Amniotic epithelial cell (primary cell): ENCODE measurements at regions not wholly inside any gene's neighbourhood (a gene's known extent, or its start where the extent isn't known, plus 50 kb on each side); places are given as distances from the start of the nearest gene placed in this dataset.
A peak's percentile ranks its signal among the peaks of the same experiment; 100 is the strongest.

Source experiments
- DNase-seq: peaks from one replicate; pipeline ENCODE4 v3.0.0-alpha.2; 2010; ENCODE audit warnings: low read depth

DNA sequence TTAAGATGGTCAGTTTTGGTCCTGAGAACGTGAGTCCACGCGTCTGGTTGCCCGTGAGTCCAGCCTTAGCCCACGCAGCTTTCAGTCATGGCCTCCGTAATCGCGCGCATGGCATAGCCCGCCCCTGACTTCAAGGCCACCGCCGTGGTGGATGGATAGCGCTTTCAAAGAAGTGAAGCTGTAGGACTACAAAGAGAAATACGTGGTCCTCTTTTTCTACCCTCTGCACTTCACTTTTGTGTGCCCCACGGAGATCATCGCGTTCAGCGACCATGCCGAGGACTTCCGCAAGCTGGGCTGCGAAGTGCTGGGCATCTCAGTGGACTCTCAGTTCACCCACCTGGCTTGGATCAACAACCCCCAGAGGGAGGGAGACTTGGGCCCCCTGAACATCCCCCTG is 142.0 kb upstream of the MCHR2 start:
- DNase-seq, result no peak

DNA sequence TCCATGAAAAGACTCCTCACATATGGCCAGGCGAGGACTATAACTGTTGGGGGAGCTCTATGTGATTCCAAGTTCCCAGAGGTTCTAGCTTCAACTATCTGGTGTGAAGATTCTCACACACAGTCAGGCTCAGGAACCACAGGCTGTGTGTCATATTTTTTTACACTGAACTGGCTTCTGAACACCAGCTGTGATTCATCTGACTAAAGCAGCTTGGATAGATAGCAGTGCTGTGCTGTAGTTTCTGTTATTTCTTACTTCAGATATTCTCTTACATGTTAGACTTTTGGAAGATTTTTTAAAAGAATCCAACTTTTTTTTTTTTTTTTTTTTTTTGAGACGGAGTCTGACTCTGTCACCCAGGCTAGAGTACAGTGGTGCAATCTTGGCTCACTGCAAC is 140.7 kb upstream of the MCHR2 start:
- peak; percentile 40 for DNase-seq

DNA sequence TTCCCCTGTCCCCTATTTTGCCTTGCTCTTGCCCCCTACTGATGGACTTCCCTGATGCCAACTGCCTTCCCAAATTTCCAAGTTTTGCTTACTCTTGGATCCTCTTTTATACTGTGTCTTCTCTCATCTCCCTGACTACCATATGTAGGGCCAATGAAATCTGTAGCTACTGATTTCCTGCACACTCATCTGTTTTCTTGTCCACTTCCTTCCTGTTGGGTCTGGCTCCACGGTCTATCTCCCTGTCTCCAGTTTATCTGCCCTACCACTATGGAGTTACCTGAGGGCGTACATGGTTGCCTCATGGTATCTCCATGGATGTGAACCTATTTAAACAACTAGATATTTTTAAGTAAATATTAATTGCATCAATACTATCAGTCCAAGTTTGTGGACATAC is 140.3 kb upstream of the MCHR2 start:
- DNase-seq, result no peak

DNA sequence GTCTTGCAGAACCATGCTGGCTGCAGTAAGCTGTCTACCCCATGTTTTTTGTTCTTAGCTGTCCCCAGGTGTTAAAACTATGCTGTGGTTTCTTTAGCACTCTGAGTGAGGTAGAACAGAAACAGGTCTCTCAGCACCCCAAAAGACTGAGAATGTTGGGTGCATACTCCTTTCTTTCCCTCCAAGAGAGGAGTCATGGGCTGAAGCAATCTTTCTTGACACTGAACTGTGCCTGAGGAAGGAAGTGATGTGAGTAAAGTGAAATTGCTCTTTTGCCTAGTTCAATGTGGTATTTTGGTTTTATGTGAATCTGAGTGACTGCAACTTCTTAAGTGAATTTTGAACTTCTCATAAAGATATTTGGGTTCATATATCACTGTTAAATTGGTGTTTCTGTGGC is 138.0 kb upstream of the MCHR2 start:
- no peak for DNase-seq

DNA sequence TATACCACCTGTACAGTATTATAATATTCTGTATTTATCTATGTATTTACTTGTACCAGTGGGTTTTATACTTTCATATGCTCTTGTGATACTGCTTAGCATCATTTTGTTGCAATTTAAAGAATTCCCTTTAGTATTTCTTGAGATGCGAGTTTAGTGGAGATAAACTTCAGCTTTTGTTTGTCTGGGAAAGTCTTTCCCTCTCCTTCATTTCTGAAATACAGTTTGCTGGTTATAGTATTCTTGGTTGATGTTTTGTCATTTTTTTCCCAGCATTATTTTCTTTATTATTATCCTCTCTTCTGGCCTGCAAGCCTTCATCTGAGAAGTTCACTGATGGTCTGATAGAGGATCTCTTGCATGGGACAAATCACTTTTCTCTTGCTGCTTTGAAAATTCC is 136.6 kb upstream of the MCHR2 start:
- DNase-seq, result no peak

DNA sequence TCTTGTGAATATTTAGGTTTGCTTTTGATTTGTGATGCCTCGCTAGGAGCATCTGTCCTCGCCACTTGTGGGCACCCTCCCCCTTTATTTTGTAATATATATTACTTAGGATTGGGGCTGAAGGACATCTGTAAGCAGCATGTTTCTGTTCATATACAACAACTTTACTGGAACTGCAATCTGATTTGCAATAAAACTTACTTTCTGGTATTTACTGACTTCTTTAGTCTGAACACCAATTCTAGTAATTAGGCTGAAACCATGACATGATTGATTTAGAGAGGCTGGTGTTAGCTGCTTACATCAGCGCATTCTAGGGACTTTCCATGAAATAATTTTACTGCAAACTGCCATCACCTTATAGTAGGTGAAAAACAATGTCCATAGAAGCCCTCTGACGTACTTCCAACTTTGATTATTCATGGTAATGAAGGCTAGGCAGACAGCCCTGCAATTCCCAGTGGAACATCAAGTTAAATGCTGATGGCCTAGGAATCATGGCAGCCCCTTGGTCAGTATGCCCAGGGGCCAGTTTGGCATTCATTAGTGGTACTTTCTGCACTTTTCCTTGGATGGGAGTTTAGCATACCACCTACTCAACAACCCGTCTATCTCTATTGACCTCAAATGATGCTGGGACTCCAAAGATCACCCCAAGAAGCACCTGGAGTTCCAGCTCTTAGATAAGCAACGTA is 132.9 kb upstream of the MCHR2 start:
- no peak for DNase-seq

DNA sequence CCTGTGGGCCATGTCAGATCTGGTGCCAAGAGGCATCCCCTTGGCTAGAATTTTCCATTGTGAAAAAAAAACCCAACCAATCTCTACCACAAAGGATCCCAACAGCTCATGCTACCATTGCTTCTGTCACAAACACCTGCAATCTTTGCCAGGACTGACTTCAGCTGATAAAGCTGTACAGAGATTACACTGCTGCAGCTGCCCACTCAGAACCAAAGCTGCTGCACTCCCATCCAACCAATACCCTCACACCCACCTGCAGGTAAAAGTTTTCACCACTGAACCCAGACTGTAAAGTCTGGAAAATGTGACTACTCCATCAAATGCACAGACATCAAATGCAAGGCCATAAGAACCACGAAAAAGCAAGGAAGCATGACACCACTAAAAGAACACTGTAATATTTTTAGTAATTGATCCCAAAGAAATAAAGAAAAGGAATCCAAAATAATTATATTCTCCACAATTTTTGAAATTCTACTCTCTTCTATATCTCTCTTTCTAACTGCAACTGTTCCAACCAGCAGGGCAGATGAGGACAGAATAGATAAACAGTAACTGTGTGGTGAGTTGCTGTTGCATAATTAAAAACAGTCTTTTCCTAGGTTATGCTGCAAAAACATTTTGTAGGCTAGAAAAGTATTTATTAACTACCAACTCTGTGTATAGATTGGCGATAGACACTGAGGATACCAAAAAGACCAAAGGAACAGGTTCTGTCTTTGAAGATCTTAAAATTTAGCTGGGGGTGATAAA is 128.0 kb upstream of the MCHR2 start:
- DNase-seq, result no peak

DNA sequence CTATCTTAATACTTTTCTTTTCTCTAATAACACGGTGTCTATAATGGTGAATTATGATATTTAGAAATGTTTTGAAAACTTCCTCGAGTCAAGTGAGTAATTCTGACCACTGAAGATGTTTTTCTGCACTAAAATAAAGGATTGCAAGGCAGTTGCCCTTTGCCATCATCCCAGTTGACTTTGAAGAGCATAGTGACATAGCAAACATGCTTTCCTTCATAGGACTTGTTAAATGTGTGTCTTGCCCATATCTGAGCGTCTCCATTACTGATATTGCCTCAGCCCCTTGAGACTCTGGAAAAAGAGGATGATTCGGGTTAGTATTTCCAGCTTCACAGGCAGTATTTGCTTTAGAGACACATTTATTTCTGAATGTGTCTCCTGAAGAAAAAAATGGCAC is 125.2 kb upstream of the MCHR2 start:
- DNase-seq, result no peak

DNA sequence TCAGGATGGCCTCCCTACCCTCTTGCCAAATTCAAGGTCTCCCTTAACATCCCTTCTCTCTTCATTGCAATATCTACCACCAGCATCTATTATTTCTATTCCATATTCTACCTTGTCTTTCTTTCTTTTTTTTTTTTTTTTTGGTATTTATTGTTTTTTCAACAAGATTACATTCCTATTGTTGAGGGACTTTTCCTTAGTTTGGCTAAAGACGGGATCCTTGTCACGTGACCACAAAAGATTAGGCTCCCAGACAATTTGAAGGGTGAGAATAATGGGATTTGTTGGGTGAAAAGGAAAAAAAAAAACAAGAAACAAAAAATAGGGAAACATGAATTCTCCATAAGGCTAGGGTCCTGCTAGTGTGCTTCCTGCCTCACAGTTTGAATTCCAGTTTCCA is 124.3 kb upstream of the MCHR2 start:
- DNase-seq, result no peak

DNA sequence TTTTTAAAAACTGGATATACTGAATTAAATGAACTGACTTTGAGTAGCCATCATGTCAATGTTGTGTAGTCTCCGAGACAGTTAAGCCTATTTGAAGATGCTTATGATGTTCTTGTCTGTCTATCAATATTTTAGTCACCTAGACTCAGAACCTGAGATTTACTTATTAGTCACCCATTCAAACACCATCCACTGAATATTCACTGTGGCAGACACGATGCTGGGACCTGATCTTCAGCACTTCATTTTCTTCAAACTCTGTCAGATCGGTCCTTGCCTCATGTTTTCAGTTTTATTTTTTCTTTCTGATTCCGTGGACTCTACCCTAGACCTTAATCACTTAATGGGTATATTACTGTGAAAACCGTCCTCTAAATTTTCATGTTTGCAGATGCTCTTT is 123.7 kb upstream of the MCHR2 start:
- no peak for DNase-seq

DNA sequence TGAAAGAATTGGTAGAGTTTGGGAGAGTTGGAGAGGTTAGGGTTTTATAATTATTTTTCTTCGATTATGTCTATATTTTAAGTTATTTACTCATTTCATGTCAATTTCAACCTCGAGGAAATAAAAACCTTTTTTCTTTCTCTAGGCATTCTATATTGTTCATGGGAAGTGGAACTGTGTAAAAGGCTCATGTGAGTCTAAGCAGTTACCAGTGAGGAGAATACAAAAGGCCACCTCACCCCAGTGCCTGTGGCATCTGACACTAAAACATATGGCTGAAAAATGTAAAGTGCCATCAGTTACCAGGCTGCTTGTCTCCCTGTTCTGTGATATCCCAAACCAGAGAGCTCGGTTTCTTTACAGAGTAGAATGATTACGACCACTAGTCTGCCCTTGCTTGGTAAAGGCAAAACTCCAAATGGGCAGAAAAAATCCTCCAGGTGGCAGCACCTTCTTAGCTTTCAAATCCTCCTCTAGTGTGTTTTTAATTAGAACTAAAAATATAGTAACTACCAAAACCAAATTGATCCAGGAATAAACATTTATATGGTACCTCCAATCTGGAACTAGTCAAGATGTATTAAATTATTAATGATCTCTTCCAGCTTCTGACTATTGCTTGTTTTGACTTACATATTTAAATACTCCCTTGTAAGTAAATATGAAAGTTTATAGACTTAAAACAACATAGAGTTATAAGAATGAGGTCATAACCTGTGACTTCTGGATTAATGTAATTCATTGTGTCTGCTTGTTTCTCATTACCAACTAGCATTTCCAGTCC is 122.6 kb upstream of the MCHR2 start:
- peak; percentile 66 for DNase-seq

DNA sequence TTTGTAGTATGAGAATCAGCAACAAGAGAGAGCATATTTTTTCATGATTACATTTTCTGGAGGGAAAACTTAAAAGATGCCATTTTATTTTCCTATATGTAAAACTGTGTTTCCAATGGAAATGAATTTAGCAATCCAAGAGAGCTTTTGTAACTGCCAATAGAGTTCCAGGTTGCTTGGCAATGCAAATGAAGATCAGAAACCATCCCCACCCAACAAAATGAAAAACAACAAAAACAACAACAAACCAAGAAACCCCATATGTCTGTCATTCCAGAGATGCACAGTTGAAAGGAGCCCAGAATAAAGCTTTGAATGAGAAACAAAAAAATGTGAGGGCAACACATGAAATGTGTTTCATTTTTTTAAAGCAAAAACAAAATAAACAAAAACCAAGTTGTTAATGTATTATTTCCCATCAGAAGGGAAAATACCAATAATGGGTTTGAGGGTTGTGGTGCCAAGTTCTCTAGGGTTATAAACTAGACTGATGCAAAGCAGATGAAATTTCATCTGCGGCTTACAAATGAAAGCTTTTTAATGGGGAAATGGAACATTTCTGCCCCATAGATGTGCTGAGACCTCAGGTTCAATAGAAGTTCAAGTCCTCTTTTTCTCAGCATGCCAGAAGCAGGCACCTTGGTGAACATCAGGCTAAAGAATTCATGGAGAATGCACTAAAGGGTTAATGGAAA is 121.5 kb upstream of the MCHR2 start:
- DNase-seq, result no peak

DNA sequence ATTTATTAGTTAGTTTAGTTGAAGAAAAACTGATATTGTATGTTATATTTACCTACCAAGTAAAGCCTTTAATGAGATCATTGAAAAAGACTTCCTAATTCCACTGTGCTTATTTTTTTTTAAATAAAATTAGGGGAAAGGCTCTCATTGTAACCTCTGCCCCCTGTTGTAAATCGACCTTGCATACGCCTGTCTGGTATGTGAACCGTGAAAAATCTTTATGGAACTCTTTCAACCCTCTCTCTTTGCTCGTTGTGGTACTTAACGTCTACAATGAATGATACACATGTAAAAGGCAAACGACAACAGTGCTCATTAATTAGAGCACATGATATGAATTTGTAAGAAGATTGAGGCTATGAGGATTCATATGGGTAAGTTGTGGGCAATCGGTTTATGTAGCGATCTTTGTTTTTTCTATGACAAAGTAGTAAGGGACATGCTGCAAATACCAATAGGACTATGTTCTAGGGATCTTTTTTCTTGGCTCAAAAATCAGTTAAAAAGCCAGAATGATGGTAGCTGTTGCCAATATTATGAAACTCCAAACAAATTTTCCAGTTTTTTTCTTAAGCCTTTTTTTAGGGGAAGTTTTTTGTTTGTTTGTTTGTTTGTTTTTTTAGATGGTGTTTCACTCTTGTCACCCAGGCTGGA is 119.0 kb upstream of the MCHR2 start:
- DNase-seq, result no peak

DNA sequence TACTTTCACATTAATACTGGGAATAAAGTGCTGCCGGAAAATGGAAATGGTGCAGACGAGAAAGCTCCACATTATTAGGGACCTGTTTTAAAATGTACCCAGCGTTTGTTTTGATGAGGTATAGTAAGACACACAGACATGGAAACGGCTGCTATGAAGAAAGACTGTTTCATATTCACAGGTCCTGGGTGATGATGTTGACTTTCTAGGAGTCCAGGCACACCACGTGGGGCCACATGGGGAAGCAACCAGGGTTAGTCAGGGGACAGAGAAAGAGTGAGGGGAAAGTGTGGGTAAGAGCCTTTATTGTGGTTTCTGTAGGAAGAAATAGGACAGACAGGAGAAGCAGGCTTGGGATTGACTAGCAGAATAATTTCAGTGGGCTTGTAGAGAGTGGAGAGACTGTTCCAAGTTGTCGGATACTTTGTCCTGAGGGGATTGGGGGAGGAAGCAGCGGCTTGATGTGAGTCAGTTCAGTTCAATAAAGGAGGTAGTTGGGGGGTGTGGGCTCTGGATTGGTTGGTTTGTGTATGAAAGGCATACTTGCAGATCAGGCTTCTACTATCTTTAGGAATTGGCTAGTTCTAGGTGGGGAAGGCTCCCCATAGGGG is 112.0 kb upstream of the MCHR2 start:
- DNase-seq, result no peak

DNA sequence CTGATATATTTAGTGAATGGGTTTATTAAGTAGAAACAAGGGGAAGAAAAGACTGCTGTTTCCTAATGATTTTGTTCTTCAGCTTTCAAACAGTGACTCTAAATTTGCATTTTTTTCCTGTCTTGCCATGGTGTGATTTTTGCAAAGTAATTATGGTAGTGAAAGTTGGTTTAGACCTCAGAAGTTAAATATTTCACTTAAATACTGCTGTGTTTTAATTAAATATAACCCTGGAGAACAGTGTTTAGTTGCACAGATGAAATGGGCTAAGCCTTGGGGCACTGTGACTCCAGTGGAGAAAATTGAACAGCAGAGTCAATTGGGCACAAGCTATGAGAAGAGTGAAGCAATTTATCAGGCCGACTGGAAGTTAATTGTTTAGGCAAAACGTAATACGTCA is 111.1 kb upstream of the MCHR2 start:
- DNase-seq, result no peak

DNA sequence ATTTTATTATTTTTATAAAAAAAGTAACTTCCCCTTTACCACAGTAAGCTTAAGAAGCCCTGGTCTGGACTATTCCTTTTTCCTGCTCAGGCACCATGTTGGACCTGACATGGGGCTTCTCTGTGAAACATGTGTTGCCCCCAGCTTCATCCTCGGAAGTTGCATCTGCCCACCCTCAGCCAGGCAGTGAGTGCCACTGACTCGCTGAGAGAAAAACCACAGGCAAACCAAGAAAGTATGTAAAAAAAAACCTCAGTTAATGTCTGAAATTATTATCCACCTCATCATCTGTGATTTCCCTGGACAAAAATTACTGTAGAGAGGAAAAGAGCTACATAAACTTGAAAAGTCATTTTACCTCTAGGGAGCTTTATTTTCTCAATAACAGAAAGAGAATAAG is 109.9 kb upstream of the MCHR2 start:
- DNase-seq, result no peak

DNA sequence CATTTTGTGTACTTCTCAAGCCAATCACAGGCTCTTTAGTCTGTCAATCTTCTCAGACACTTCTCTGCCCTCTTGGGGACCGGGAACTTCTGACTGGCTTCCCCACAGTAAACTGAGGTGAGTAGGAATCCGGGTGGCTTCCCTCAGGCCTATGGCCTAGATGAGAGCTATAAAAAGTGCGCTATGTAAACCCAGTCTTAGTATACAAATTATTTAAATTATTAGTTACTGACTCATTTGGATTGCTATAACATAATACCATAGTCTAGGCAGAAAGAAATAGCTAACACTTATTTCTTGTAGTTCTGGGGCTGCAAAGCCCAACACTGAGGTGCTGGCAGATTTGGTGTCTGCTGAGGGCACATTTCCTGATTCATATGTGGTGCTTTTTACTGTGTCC is 109.2 kb upstream of the MCHR2 start:
- no peak for DNase-seq

DNA sequence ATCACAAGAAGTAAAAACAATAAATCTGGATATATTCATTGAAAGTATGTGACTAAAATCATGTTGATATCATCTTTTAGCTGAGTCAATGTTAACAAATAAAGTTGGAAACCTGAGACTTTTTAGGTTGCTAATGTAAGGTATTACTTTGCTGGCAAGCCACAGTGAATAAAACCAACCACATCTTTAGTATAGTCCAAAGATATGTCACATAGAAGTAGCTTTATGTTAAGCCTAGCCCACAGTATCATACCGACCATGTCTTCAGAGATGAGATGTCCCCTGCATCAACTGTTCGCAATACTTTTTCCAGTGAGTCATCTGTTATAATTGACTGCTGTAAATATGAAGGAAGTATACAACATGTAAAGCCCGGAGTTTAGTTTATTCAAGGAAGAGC is 107.6 kb upstream of the MCHR2 start:
- no peak for DNase-seq

DNA sequence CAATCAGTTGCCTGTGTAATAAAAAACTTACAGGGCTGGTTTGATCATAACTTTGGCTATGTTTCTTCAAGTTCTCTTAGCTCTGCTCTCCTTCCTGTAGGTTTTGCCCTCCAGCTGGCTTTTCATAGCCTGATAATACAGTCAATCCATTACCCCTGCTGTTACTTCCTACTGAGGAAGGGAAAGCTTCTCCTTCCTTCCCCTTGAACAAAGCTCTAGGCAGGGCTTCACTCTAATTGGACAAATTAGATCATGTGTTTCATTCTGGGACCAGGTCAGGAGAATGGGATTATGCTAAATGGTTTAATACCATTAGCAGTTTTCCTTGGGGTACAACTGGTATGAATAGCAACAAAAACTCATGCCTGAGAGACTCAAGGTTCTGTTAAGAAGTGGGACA is 106.8 kb upstream of the MCHR2 start:
- no peak for DNase-seq

DNA sequence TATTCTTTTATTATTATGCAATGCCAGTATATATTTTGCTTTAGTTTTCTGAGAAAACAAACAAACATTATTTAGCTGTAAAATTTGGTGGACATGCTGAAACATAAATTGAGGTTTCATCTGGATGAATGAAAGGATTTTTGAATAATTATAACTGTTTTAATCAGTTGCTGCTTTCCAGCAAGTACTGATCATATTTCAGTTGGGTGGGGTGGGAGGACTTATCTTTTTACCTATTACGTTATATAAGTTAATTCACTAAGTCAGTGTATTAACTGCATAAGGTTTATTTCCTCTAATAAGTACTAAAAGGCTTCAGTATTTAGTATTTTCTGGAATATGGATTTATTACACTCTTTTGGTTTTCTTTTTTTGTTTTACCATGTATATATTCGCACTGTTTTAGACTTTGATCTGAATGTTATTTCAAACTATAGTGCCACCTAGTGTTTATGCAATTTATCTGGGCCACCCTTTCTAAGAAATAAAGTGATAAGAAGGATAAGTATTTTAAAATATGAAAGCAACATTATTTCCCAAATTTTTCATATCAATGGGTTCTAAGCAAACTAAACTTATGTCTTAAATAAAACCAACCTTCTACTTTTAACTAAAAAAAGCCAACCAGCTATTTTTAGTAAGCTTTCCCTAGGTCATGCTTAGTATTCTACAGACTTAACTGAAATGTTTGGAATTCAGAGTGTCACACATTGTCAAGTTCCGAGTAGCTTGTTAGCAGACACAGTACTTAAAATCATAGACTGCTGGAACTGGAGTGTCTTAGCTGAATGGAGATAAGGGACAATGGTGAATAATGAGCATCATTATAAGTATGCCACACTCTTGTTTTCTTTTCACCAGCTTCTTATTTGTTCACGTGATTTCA is 105.4 kb upstream of the MCHR2 start:
- peak; percentile 31 for DNase-seq

DNA sequence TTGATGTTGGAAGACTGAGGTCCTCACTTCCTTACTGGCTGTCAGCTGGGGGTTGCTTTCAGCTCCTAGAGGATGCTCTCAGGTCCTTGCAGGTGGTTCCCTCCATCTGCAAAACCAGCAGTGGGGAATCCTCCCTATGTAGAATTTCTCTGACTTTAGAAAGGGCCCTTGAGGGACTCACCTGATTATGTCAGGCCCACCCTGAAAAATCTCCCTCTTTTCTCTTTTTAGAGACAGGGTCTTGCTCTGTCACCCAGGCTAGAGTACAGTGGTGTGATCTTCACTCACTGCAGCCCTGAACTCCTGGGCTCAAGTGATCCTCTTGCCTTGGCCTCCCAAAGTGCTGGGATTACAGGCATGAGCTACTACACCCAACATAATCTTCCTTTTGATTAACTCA is 102.9 kb upstream of the MCHR2 start:
- DNase-seq, result no peak
